HepG2 (cell line): ENCODE measurements at regions not wholly inside any gene's neighbourhood (a gene's known extent, or its start where the extent isn't known, plus 50 kb on each side); places are given as distances from the start of the nearest gene placed in this dataset.

ENCODE experiments used
- ATAC-seq: fragments of 200-7000 bp; cut with Tn5 transposase; 3 replicates; pipeline ENCODE4 v1.9.1; 2020; ENCODE audit warnings: mild to moderate bottlenecking, moderate library complexity
- BruUV-seq: library from RNA; stranded (reverse); fragments of 400-500 nt; replicated peaks from 2 replicates; lab custom pipeline; 2021; lab: Mats Ljungman, UMichigan
- CTCF ChIA-PET: fragments of 300-600 bp; formaldehyde crosslinking; extraction: SDS; loops from one replicate; lab custom pipeline; 2021; ENCODE audit warnings: low total read pairs, inconsistent platforms, low intra/inter-chr PET ratio; lab: Yijun Ruan, JAX
- POLR2A ChIA-PET: fragments of 350-600 bp; sonication (Branson Sonifier 250); formaldehyde crosslinking; loops from one replicate; lab custom pipeline; 2020; ENCODE audit warnings: antibody characterized with exemption, inconsistent platforms; lab: Yijun Ruan, JAX
- DNase-seq: peaks from one replicate; pipeline ENCODE4 v3.0.0-alpha.2; 2015; ENCODE audit warnings: low spot score
- FAIRE-seq: peaks from 3 replicates; lab custom pipeline; 2011; peaks lifted over from hg19 to GRCh38; lab: Jason Lieb, UNC
- H2AFZ ChIP-seq: one replicate; pipeline ENCODE4 v1.6.1; 2011; ENCODE audit warnings: low read length, inconsistent platforms
- H3K27ac ChIP-seq: fragments of 300-600 bp; 3 replicates; pipeline ENCODE4 v1.8.0; 2011; ENCODE audit warnings: mixed run types, mild to moderate bottlenecking, mixed read lengths, low read length, inconsistent platforms; ENCODE audit not compliant: insufficient read depth; ENCODE audit errors: extremely low read length
- H3K27me3 ChIP-seq, 2 experiments: fragments of 200-600 bp in 1 of 2; 2 replicates in 1 of 2; 3 replicates in 1 of 2; pipeline versions ENCODE4 v1.6.0 to v1.8.0; 2011; ENCODE audit warnings: low read length in 2 of 2, mild to moderate bottlenecking in 2 of 2, moderate library complexity in 2 of 2, inconsistent platforms in 1 of 2; ENCODE audit not compliant: insufficient read depth in 2 of 2, control insufficient read depth in 1 of 2
- H3K36me3 ChIP-seq, 2 experiments: fragments of 200-600 bp in 1 of 2; replicated peaks in 1 of 2; 2 replicates in 1 of 2; 3 replicates in 1 of 2; pipeline versions ENCODE4 v1.5.1 to v1.8.0; 2011; ENCODE audit warnings: low read length in 2 of 2, inconsistent platforms in 1 of 2; ENCODE audit not compliant: insufficient read depth in 2 of 2, control insufficient read depth in 1 of 2
- H3K4me1 ChIP-seq: 2 replicates; pipeline ENCODE4 v1.5.1; 2012; ENCODE audit warnings: low read length, inconsistent platforms; ENCODE audit not compliant: insufficient read depth
- H3K4me2 ChIP-seq: 2 replicates; pipeline ENCODE4 v1.6.0; 2011; ENCODE audit warnings: low read depth, low read length, inconsistent platforms
- H3K4me3 ChIP-seq, 3 experiments: fragments of 200-600 bp in 1 of 3; sonication (generic), shearing (Covaris generic) in 1 of 3; replicated peaks in 1 of 3; 2 replicates each; pipeline ENCODE4 v1.5.1; 2011 to 2016; ENCODE audit warnings: low read length in 3 of 3, inconsistent platforms in 2 of 3, low read depth in 2 of 3, mild to moderate bottlenecking in 2 of 3, control low read depth in 1 of 3, mixed read lengths in 1 of 3; ENCODE audit not compliant: insufficient read depth in 1 of 3
- H3K79me2 ChIP-seq: one replicate; pipeline ENCODE4 v1.6.1; 2011; ENCODE audit warnings: low read length, inconsistent platforms; ENCODE audit not compliant: insufficient read depth
- H3K9ac ChIP-seq: 2 replicates; pipeline ENCODE4 v1.6.0; 2011; ENCODE audit warnings: mild to moderate bottlenecking, low read depth, low read length, inconsistent platforms; ENCODE audit not compliant: insufficient read depth
- H3K9me3 ChIP-seq: 2 replicates; pipeline ENCODE4 v1.5.1; 2012; ENCODE audit warnings: mild to moderate bottlenecking, low read length
- H4K20me1 ChIP-seq: 2 replicates; pipeline ENCODE4 v1.6.0; 2011; ENCODE audit warnings: inconsistent platforms, mild to moderate bottlenecking, low read length, moderate library complexity; ENCODE audit not compliant: insufficient read depth
- ATRX ChIP-seq: sonication (generic); formaldehyde crosslinking; IDR thresholded peaks from 2 replicates; pipeline ENCODE4 v1.4.0; 2020; ENCODE audit warnings: missing genetic modification reagents, borderline replicate concordance
- NR1H2 ChIP-seq: sonication (generic); formaldehyde crosslinking; IDR thresholded peaks from 2 replicates; pipeline ENCODE4 v1.8.1; 2022; ENCODE audit warnings: low read depth, missing genetic modification reagents, borderline replicate concordance
- NR2F2 ChIP-seq: IDR thresholded peaks from 2 replicates; pipeline ENCODE4 v1.6.1; 2012; ENCODE audit warnings: low read depth, inconsistent platforms, borderline replicate concordance
- XRCC5 ChIP-seq: fragments of 200-400 bp; formaldehyde crosslinking; optimal IDR thresholded peaks from 2 replicates; pipeline ENCODE3; 2017; ENCODE audit warnings: mild to moderate bottlenecking, low read length
- ZEB1 ChIP-seq: IDR thresholded peaks from 2 replicates; pipeline ENCODE4 v1.6.1; 2012; ENCODE audit warnings: mild to moderate bottlenecking, low read depth, inconsistent platforms; ENCODE audit not compliant: insufficient replicate concordance
- ZNF142 ChIP-seq: sonication (generic); formaldehyde crosslinking; IDR thresholded peaks from 2 replicates; pipeline ENCODE4 v1.4.0; 2020; ENCODE audit warnings: missing genetic modification reagents
- ZNF652 ChIP-seq: IDR thresholded peaks from 2 replicates; pipeline ENCODE4 v1.6.1; 2016; ENCODE audit warnings: low read depth, borderline replicate concordance
- ZNF782 ChIP-seq: sonication (generic); formaldehyde crosslinking; IDR thresholded peaks from 2 replicates; pipeline ENCODE4 v1.4.0; 2020; ENCODE audit warnings: missing genetic modification reagents, mild to moderate bottlenecking, borderline replicate concordance
- WGBS: methylation state at CpG from one replicate; pipeline ENCODE4 v1.1.6; 2017; ENCODE audit warnings: low lambda C conversion rate; 5-methylcytosine and 5-hydroxymethylcytosine counted together
- in situ Hi-C: cut with HindIII; loops from 2 replicates; pipeline ENCODE4 v1.10.0; 2017; ENCODE audit warnings: low pct_unique_long_range_greater_than_20kb; ENCODE audit not compliant: extremely low pct_ligation_motif_present
- intact Hi-C: fragments of 100-400 bp; cut with micrococcal nuclease; formaldehyde crosslinking; loops from one replicate; pipeline ENCODE4 v1.10.0; 2022; ENCODE audit not compliant: unreplicated experiment

- in situ Hi-C loops (no loop called here), intact Hi-C loops (no loop called here)
- POLR2A ChIA-PET: no interaction called here
- CTCF ChIA-PET: no interaction called here
- Histone ChIP-seq H3K9ac (no peak overlapping the region), H3K4me3 (no peak overlapping the region), H3K36me3 (no peaks in the 10 kb centered on the region), H3K27me3 (no peaks in the 10 kb centered on the region; a peak in 1 of 5 replicates), H3K4me2 (no peak overlapping the region), H3K79me2 (no peaks in the 10 kb centered on the region), H2AFZ (no peak overlapping the region), H3K4me1 (no peaks in the 10 kb centered on the region), H3K27ac (no peak overlapping the region), H3K9me3 (no peaks in the 10 kb centered on the region), H4K20me1 (no peaks in the 10 kb centered on the region)
- no peak for TF ChIP-seq ZNF142
- no peak for TF ChIP-seq ZNF652
- no peak for TF ChIP-seq ATRX
- TF ChIP-seq NR2F2: no peak
- no peak for TF ChIP-seq ZNF782 (CRISPR knock-in tag)
- TF ChIP-seq NR1H2 (CRISPR knock-in tag): no peak
- TF ChIP-seq XRCC5: no peak
- no peak for TF ChIP-seq ZEB1
- 23% methylated on average over 2 of the region's 2 CpGs for WGBS
- FAIRE-seq (no peak), DNase-seq (no peak), ATAC-seq (no peak)
- no TSS peak for BruUV-seq
Observed at GRCh38 chr2:14960686-14961324, 328.3 kb downstream of the LRATD1 start.
